PFSK-1 (cell line): ENCODE measurements at regions not wholly inside any gene's neighbourhood (a gene's known extent, or its start where the extent isn't known, plus 50 kb on each side); places are given as distances from the start of the nearest gene placed in this dataset.

Experiments used
- FOXP2 ChIP-seq: optimal IDR thresholded peaks from 2 replicates; pipeline ENCODE3; 2011; ENCODE audit warnings: borderline replicate concordance, control low read depth, inconsistent platforms; ENCODE audit not compliant: insufficient read depth; ENCODE audit errors: extremely low read length, extremely low read depth
- POLR2AphosphoS5 ChIP-seq: IDR thresholded peaks from 2 replicates; pipeline ENCODE4 v1.6.1; 2012; ENCODE audit warnings: low read depth, mild to moderate bottlenecking, control low read depth, low read length, moderate library complexity
- REST ChIP-seq, 2 experiments: IDR thresholded peaks; 2 replicates each; pipeline versions ENCODE4 v1.6.1 to v1.8.0; 2011 to 2012; ENCODE audit warnings: low read depth in 2 of 2, low read length in 2 of 2, control low read depth in 1 of 2, inconsistent platforms in 1 of 2, mild to moderate bottlenecking in 1 of 2, moderate library complexity in 1 of 2; ENCODE audit not compliant: insufficient read depth in 1 of 2
- SIN3A ChIP-seq: IDR thresholded peaks from 2 replicates; pipeline ENCODE4 v1.6.1; 2012; ENCODE audit warnings: mild to moderate bottlenecking, low read length, moderate library complexity, borderline replicate concordance; ENCODE audit not compliant: insufficient read depth
- TAF1 ChIP-seq: IDR thresholded peaks from 2 replicates; pipeline ENCODE4 v1.6.1; 2012; ENCODE audit warnings: low read length, control low read depth, borderline replicate concordance; ENCODE audit not compliant: insufficient read depth

- TF ChIP-seq SIN3A: no peak
- TF ChIP-seq FOXP2: no peak
- no peak for TF ChIP-seq REST (IDR thresholded peaks at IDR 0.05; ENCODE audit: insufficient read depth in 1 of 2, low read depth in 2 of 2, low read length in 2 of 2)
- TF ChIP-seq TAF1: no peak
- TF ChIP-seq POLR2AphosphoS5: no peak
Observed at GRCh38 chr4:147423229-147423628, 57.7 kb upstream of the EDNRA start.

GRCh38 chr4:147425019-147425418 is 55.9 kb upstream of the EDNRA start:
- TF ChIP-seq REST (IDR thresholded peaks at IDR 0.05; ENCODE audit: insufficient read depth in 1 of 2, low read depth in 2 of 2, low read length in 2 of 2): no peak
- no peak for TF ChIP-seq FOXP2
- no peak for TF ChIP-seq POLR2AphosphoS5
- no peak for TF ChIP-seq SIN3A

GRCh38 chr4:147428583-147428982 is 52.3 kb upstream of the EDNRA start:
- TF ChIP-seq POLR2AphosphoS5 (no peak), REST (IDR thresholded peaks at IDR 0.05; ENCODE audit: insufficient read depth in 1 of 2, low read depth in 2 of 2, low read length in 2 of 2) (no peak), SIN3A (no peak), FOXP2 (no peak), TAF1 (no peak)

- TF ChIP-seq FOXP2 (no peak), SIN3A (no peak), POLR2AphosphoS5 (no peak), REST (IDR thresholded peaks at IDR 0.05; ENCODE audit: insufficient read depth in 1 of 2, low read depth in 2 of 2, low read length in 2 of 2) (no peak), TAF1 (no peak)
Observed at GRCh38 chr4:147430111-147430510, 50.8 kb upstream of the EDNRA start.
